GM23248 (cell line): ENCODE measurements at regions not wholly inside any gene's neighbourhood (a gene's known extent, or its start where the extent isn't known, plus 50 kb on each side); places are given as distances from the start of the nearest gene placed in this dataset.

Experiments used
- EZH2 ChIP-seq: fragments of 200-600 bp; sonication (generic); IDR thresholded peaks from 2 replicates; pipeline ENCODE4 v1.6.1; 2018; ENCODE audit warnings: antibody characterized with exemption, mild to moderate bottlenecking; ENCODE audit not compliant: insufficient read depth, poor library complexity, severe bottlenecking
- EZH2phosphoT487 ChIP-seq: fragments of 200-600 bp; sonication (generic); IDR thresholded peaks from 2 replicates; pipeline ENCODE4 v1.6.1; 2018; ENCODE audit warnings: antibody characterized with exemption, moderate library complexity, mild to moderate bottlenecking, low read depth; ENCODE audit not compliant: insufficient read depth

- TF ChIP-seq EZH2 (no peak), EZH2phosphoT487 (no peak)
Observed at GRCh38 chr9:81456431-81457006, 232.8 kb downstream of the TLE1 start.
